NCI-H82 (cell line): ENCODE measurements at regions not wholly inside any gene's neighbourhood (a gene's known extent, or its start where the extent isn't known, plus 50 kb on each side); places are given as distances from the start of the nearest gene placed in this dataset.

Experiments used
- DNase-seq: peaks from one replicate; lab custom pipeline; 2025; lab: John Stamatoyannopoulos, UW

DNA sequence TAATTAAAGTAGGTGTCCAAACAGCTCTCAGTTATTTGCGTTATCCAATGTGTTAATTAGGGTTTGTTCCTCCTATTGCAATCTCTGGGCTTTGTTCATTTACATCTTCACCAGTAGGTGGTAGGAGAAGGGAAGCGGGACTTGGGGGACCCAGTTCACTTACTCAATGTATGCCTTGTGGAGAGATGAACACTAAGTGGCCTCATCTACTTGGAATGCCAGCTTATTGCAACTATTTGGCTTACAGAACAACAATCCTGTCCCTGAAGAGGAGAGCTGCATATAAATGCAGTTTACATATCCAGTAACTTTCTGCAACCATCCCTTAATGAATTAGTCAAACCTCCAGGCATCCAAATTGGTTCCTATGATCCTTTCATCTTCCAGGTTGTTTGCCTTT, 417.1 kb upstream of the CCDC196 start:
- DNase-seq = peak; percentile 5

DNA sequence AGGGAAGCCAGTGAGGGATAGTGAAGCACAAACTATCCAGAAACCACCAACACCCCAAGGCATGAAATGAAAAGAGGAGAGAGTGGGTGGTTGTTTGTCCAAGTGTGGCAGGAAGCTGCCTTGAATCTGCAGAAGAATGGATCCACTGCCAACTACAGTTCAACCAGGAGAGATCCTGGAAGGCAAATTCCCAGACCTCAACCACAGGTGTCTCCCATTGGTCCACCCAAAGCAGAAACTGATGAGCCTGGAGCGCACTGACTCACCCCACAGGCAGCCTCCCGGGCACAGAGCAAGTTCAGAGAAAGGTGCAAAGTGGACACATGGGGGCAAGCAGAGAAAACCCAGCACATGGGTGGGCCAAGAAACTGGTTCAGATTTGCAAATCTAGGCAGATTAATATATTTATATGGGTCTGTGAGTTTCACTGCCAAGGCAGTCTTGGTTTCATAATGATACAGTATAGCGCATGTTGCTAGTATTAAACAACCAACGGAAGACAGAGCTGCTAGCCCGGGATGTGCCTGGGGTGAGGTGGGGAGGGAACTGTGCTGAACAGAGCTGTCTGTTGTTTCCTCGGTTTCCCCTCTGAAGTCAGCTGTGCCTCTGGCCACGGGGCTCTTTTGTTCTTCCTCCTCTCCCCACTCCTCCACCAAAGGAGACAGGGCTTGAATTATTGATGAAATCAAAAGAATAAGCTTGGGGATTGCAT, 416.2 kb upstream of the CCDC196 start:
- no peak for DNase-seq

GRCh38 chr14:66070542-66071319, 415.4 kb upstream of the CCDC196 start:
- peak; percentile 72 for DNase-seq

DNA sequence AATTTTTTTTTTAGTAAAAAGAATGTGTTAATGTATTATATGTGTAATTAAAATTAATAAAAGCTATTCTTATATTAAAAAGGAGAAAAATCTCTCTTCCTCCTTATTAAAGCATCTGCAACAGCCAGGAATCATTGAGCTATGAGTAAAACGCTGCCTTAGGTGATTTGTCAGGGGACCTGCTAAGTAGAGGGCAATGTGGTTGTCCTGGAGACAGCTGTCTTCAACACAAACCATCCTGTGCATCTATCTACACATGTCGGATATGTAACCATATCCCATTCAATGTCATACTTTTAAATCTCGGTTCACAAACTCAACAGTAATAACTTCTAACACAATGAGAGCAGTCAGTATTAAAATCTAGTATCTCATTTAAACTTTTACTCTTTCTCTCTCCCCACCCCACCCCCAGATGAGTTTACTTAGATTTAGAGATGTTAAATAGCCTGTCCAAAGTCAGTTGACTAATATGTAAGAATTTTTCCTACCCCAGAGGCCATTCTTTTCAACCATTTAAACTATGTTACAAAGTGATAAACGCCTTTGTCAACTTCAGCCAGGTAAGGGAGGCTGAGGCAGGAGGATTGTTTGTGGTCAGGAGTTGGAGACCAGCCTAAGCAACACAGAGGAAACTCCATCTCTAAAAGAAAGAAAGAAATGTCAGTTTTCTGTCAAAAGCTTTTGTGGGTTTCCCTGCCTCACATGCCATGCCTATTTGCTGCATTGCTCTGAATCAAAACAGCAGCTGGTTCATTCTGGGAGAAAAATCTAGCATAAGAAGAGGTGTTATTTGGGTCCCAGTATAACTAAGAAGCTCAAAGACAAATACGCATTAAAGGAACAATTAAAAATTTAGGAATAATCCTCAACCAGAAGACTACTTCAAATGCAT, 413.7 kb upstream of the CCDC196 start:
- DNase-seq = no peak

GRCh38 chr14:66074537-66074936, 411.6 kb upstream of the CCDC196 start:
- DNase-seq = peak; percentile 4

DNA sequence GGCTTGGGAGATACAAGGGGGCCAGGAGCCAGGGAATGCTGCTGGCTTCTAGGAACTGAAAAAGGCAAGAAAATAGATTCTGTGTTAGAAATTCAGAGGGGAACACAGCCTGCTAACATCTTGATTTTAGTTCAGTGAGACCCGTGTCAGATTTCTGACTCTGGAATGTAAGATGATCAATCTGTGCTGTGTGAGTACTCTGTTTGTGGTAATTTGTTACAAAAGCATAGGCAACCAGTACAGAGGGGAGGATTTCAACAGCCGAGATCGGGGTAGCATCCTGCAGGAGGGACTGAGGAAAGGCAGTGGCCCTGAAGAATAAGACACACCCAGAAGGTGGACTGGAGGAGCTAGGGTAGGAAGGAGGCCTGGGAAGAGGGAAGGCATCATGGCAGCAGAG, 410.0 kb upstream of the CCDC196 start:
- no peak for DNase-seq

- DNase-seq = no peak
Observed at GRCh38 chr14:66078006-66078405, 408.2 kb upstream of the CCDC196 start.

GRCh38 chr14:66081594-66082376, 404.4 kb upstream of the CCDC196 start:
- DNase-seq = no peak

- DNase-seq = no peak
Observed at GRCh38 chr14:66085224-66085623, 400.9 kb upstream of the CCDC196 start.

GRCh38 chr14:66085665-66086064, 400.5 kb upstream of the CCDC196 start:
- no peak for DNase-seq

GRCh38 chr14:66087231-66087630, 398.9 kb upstream of the CCDC196 start:
- no peak for DNase-seq

DNA sequence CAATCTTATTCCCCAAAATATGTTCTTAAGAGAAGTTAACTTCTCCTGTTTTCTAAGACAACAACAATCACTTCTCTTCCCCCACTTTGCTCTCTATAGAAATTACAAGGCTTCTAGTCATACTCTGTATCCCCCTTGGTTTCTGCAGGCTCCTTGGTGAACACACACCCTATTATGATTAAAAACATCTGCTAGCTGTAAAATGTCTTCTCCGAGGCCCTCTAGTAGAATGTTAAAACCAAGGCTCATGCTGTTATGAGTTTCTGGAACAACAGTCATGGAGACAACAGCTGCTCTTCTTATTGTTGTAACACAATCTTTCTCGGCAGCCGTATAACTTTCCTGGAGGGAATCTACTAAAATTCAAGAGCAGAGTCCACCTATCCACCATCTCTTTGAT, 397.5 kb upstream of the CCDC196 start:
- DNase-seq = no peak

- no peak for DNase-seq
Observed at GRCh38 chr14:66092206-66092605, 394.0 kb upstream of the CCDC196 start.

DNA sequence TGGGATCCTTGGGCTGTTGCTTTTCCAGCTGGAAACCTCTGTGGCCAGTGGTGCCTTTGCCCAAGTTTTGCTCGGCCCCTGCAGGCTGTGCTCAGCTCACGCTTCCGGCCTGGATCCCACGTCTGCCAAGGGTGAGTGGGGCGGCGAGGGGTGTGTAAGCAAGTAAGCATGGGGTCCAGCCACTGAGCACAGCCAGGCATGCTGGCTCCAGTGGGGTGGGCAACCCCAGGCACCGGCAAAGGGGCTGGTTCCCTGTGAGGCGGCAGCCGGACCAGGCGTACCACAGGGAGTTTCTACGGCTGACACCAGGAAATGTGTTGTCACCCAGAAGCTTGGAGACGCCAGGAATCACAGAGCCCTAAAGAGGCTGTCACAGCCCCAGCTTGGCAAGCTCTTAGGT, 393.4 kb upstream of the CCDC196 start:
- no peak for DNase-seq

GRCh38 chr14:66094001-66094727, 392.0 kb upstream of the CCDC196 start:
- DNase-seq = no peak

- no peak for DNase-seq
Observed at GRCh38 chr14:66099451-66099850, 386.7 kb upstream of the CCDC196 start.

DNA sequence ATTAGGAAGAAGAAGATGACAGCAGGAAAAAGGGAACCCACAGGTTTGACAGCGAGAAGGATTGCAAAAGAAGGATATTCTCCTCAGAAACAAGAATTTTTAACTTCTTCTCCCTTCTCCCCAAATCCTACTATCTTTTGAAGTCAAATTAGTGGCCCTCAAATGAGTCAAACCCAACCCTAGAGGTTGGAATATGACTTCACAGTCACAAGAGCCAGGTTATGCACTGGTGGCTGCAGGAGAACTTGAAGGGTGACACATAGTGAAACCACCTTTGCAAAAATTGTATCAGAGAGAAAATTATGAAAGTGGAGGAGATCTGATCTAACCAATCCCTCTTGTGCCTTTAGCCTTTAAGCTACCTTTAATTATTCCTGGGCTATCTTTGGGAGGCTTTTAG, 386.2 kb upstream of the CCDC196 start:
- DNase-seq = no peak

GRCh38 chr14:66101662-66102061, 384.5 kb upstream of the CCDC196 start:
- no peak for DNase-seq

GRCh38 chr14:66104486-66104885, 381.7 kb upstream of the CCDC196 start:
- no peak for DNase-seq

DNA sequence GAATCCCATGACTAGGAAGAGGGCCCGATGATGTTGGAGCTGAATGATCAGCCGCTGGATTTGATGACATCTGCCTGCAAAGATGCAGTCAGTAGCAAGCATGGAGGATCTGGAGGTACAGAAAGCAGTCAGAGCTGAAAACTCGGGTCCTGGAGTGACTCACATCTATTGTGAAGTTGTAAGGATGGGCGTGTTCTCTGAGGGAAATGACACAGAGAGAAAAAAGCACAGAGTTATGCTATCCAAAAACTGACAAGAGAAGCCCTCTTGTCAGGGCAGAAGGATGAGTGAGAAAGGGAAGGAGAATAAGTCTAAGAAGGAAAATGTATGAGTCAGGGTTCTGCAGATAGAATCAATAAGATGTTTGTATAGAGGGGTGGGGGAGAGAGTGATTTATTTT, 380.4 kb upstream of the CCDC196 start:
- DNase-seq = no peak

DNA sequence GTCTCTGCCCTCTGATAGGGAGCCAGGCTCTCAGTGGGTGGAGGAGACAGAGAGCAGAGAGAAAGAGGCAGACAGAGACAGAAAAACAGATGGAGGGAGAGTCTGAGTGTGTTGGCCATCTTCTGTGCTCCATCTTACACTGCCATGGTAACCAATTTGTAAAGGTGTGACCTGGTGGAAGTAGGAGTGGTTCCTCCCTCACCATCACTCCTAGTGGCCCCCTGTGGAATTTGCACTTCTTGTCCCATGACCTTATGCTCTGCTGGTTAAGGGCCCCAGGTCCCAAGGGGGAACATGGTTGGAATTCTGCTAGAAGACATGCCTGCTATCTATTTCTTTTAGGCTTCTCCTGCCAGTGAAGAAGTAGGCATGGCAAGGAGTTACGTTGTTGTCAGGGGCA, 376.7 kb upstream of the CCDC196 start:
- no peak for DNase-seq
